H1 (cell line): ENCODE measurements at regions not wholly inside any gene's neighbourhood (a gene's known extent, or its start where the extent isn't known, plus 50 kb on each side); places are given as distances from the start of the nearest gene placed in this dataset.

Experiments used
- CTCF ChIA-PET: fragments of 300-600 bp; sonication (Branson Sonifier 250); formaldehyde crosslinking; loops from one replicate; lab custom pipeline; 2021; ENCODE audit not compliant: partially characterized antibody; lab: Charles Lee
- POLR2A ChIA-PET: fragments of 300-600 bp; sonication (Branson Sonifier 250); formaldehyde crosslinking; loops from one replicate; lab custom pipeline; 2021; ENCODE audit warnings: inconsistent platforms; ENCODE audit not compliant: partially characterized antibody; lab: Charles Lee
- DNase-seq, 2 experiments: peaks; one replicate each; pipeline versions ENCODE4 v3.0.0 to v3.0.0-alpha.2; 2010 to 2022; ENCODE audit warnings: low spot score in 2 of 2, low read depth in 1 of 2, mixed read lengths in 1 of 2
- FAIRE-seq: peaks from 2 replicates; lab custom pipeline; 2011; peaks lifted over from hg19 to GRCh38; lab: Jason Lieb, UNC
- H2AFZ ChIP-seq: 2 replicates; pipeline ENCODE4 v1.8.1; 2012; ENCODE audit warnings: low read length, inconsistent platforms
- H2AK5ac ChIP-seq: 2 replicates; pipeline ENCODE4 v1.6.1; 2013; ENCODE audit warnings: low read depth, low read length
- H2BK120ac ChIP-seq: replicated peaks from 2 replicates; pipeline ENCODE3; 2013; ENCODE audit warnings: low read depth, low read length, inconsistent platforms
- H2BK12ac ChIP-seq: 2 replicates; pipeline ENCODE4 v1.6.1; 2013; ENCODE audit warnings: low read depth, low read length
- H2BK15ac ChIP-seq: 2 replicates; pipeline ENCODE4 v1.6.1; 2013; ENCODE audit warnings: low read length
- H2BK20ac ChIP-seq: 2 replicates; pipeline ENCODE4 v1.6.1; 2013; ENCODE audit warnings: low read length
- H2BK5ac ChIP-seq: 2 replicates; pipeline ENCODE4 v1.6.1; 2013; ENCODE audit warnings: low read depth, low read length
- H3K14ac ChIP-seq: 2 replicates; pipeline ENCODE4 v1.6.1; 2013; ENCODE audit warnings: inconsistent platforms; ENCODE audit not compliant: insufficient read length
- H3K18ac ChIP-seq: 2 replicates; pipeline ENCODE4 v1.6.1; 2013; ENCODE audit warnings: low read length; ENCODE audit errors: extremely low read depth
- H3K23ac ChIP-seq: 2 replicates; pipeline ENCODE4 v1.6.1; 2013; ENCODE audit warnings: inconsistent platforms; ENCODE audit not compliant: insufficient read length
- H3K23me2 ChIP-seq: 2 replicates; pipeline ENCODE4 v1.6.1; 2013; ENCODE audit warnings: low read depth, low read length
- H3K27ac ChIP-seq: 2 replicates; pipeline ENCODE4 v1.6.1; 2011; ENCODE audit warnings: low read depth, low read length, inconsistent platforms
- H3K27me3 ChIP-seq, 4 experiments: replicated peaks in 1 of 4; 1 replicate in 1 of 4; 2 replicates in 3 of 4; pipeline versions ENCODE4 v1.6.1 to v1.8.1; 2011 to 2013; ENCODE audit warnings: low read length in 3 of 4, mild to moderate bottlenecking in 3 of 4, inconsistent platforms in 2 of 4, mixed read lengths in 2 of 4, moderate library complexity in 1 of 4; ENCODE audit not compliant: control insufficient read depth in 3 of 4, insufficient read depth in 3 of 4; ENCODE audit errors: extremely low read depth in 1 of 4
- H3K36me3 ChIP-seq, 4 experiments: 2 replicates each; pipeline versions ENCODE4 v1.6.1 to v1.8.1; 2011 to 2013; ENCODE audit warnings: mild to moderate bottlenecking in 4 of 4, low read length in 3 of 4, moderate library complexity in 2 of 4, control low read depth in 1 of 4, inconsistent platforms in 1 of 4; ENCODE audit not compliant: insufficient read depth in 4 of 4, control insufficient read depth in 2 of 4
- H3K4ac ChIP-seq: replicated peaks from 2 replicates; pipeline ENCODE3; 2013; ENCODE audit warnings: low read length, low read depth, mixed read lengths, inconsistent platforms; ENCODE audit not compliant: insufficient read length
- H3K4me1 ChIP-seq, 4 experiments: replicated peaks in 1 of 4; 1 replicate in 1 of 4; 2 replicates in 3 of 4; pipeline versions ENCODE4 v1.6.1 to v1.8.1; 2011 to 2013; ENCODE audit warnings: low read length in 3 of 4, inconsistent platforms in 2 of 4, mixed read lengths in 1 of 4; ENCODE audit not compliant: insufficient read depth in 4 of 4, control insufficient read depth in 3 of 4
- H3K4me2 ChIP-seq, 2 experiments: 2 replicates each; pipeline versions ENCODE4 v1.6.1 to v1.8.1; 2011 to 2013; ENCODE audit warnings: low read depth in 2 of 2, low read length in 2 of 2, control low read depth in 1 of 2, inconsistent platforms in 1 of 2, mild to moderate bottlenecking in 1 of 2; ENCODE audit not compliant: insufficient read depth in 1 of 2
- H3K4me3 ChIP-seq, 4 experiments: fragments of 200-600, 300-600 bp in 1 of 4; sonication (generic), shearing (Covaris generic), sonication (Bioruptor Twin) in 1 of 4; 2 replicates each; pipeline versions ENCODE4 v1.5.1 to v1.8.1; 2011 to 2016; ENCODE audit warnings: low read length in 4 of 4, low read depth in 3 of 4, control low read depth in 2 of 4, inconsistent platforms in 2 of 4, mild to moderate bottlenecking in 2 of 4, mixed read lengths in 1 of 4, moderate library complexity in 1 of 4; ENCODE audit not compliant: insufficient read depth in 2 of 4; ENCODE audit errors: extremely low read depth in 1 of 4
- H3K56ac ChIP-seq: replicated peaks from 2 replicates; pipeline ENCODE3; 2013; ENCODE audit warnings: low read depth, mild to moderate bottlenecking, mixed read lengths, low read length, inconsistent platforms; ENCODE audit not compliant: insufficient read length
- H3K79me1 ChIP-seq: 2 replicates; pipeline ENCODE4 v1.6.1; 2013; ENCODE audit warnings: low read depth, low read length, control low read depth
- H3K79me2 ChIP-seq, 2 experiments: 2 replicates each; pipeline versions ENCODE4 v1.6.1 to v1.8.1; 2012 to 2013; ENCODE audit warnings: low read length in 2 of 2, mild to moderate bottlenecking in 2 of 2, inconsistent platforms in 1 of 2; ENCODE audit not compliant: insufficient read depth in 2 of 2, control insufficient read depth in 1 of 2
- H3K9ac ChIP-seq, 4 experiments: replicated peaks in 1 of 4; 1 replicate in 1 of 4; 2 replicates in 3 of 4; pipeline versions ENCODE4 v1.6.1 to v1.8.1; 2011 to 2013; ENCODE audit warnings: low read depth in 3 of 4, low read length in 3 of 4, control low read depth in 2 of 4, mild to moderate bottlenecking in 2 of 4, moderate library complexity in 2 of 4, inconsistent platforms in 1 of 4; ENCODE audit errors: extremely low read depth in 1 of 4
- H3K9me3 ChIP-seq, 2 experiments: 2 replicates each; pipeline versions ENCODE4 v1.6.1 to v1.8.1; 2012 to 2013; ENCODE audit warnings: mild to moderate bottlenecking in 2 of 2, moderate library complexity in 2 of 2, control low read depth in 1 of 2, inconsistent platforms in 1 of 2, low read depth in 1 of 2, low read length in 1 of 2, mixed read lengths in 1 of 2; ENCODE audit not compliant: insufficient read depth in 2 of 2
- H4K20me1 ChIP-seq, 2 experiments: replicated peaks in 1 of 2; 2 replicates each; pipeline versions ENCODE3 to v1.8.1; 2011 to 2013; ENCODE audit warnings: inconsistent platforms in 2 of 2, low read length in 2 of 2, mild to moderate bottlenecking in 1 of 2; ENCODE audit not compliant: insufficient read depth in 2 of 2, control insufficient read depth in 1 of 2
- H4K5ac ChIP-seq: 2 replicates; pipeline ENCODE4 v1.6.1; 2013; ENCODE audit warnings: low read length, low read depth, mixed read lengths, inconsistent platforms; ENCODE audit not compliant: insufficient read length
- H4K8ac ChIP-seq: 2 replicates; pipeline ENCODE4 v1.8.0; 2013; ENCODE audit warnings: mild to moderate bottlenecking, moderate library complexity, low read length, inconsistent platforms; ENCODE audit not compliant: insufficient read depth; ENCODE audit errors: extremely low read depth
- H4K91ac ChIP-seq: replicated peaks from 2 replicates; pipeline ENCODE3; 2013; ENCODE audit warnings: low read length, mixed read lengths, inconsistent platforms; ENCODE audit not compliant: insufficient read length
- BACH1 ChIP-seq: IDR thresholded peaks from 2 replicates; pipeline ENCODE4 v1.6.1; 2012; ENCODE audit warnings: low read length, improper control_type of control experiment
- JUN ChIP-seq: IDR thresholded peaks from 2 replicates; pipeline ENCODE4 v1.6.1; 2011; ENCODE audit warnings: low read depth, mild to moderate bottlenecking, improper control_type of control experiment, low read length
- JUND ChIP-seq: IDR thresholded peaks from 2 replicates; pipeline ENCODE4 v1.6.1; 2011; ENCODE audit warnings: mild to moderate bottlenecking, improper control_type of control experiment, low read length
- WGBS, 2 experiments: shearing (Covaris generic) in 1 of 2; methylation state at CpG; one replicate each; pipeline versions ENCODE4 v1.1.6 to v1.1.7; 2013 to 2015; ENCODE audit warnings: low lambda C conversion rate in 2 of 2, mixed read lengths in 2 of 2, inconsistent platforms in 1 of 2, low coverage in 1 of 2, missing lambda C conversion rate in 1 of 2; ENCODE audit not compliant: insufficient replicate concordance in 2 of 2, insufficient coverage in 1 of 2, insufficient read length in 1 of 2; ENCODE audit errors: extremely low coverage in 1 of 2, missing lambda C conversion rate in 1 of 2; 5-methylcytosine and 5-hydroxymethylcytosine counted together

- CTCF ChIA-PET = no interaction called here
- no peak overlapping the region for H2BK12ac ChIP-seq
- no peak overlapping the region for H2BK15ac ChIP-seq
- no peak overlapping the region for H3K9ac ChIP-seq
- H3K36me3 ChIP-seq = no peaks in the 10 kb centered on the region
- FAIRE-seq = no peak
- no peak overlapping the region for H3K56ac ChIP-seq
- 45% methylated on average over 1 of the region's 1 CpG; no CpG with 5 or more reads in 1 of the 2 experiments for WGBS, 2 experiments
- peaks cover 0 to 5% (median 2%) of the 10 kb centered on the region in 4 experiments; a peak in 2 of 7 replicates for H3K4me1 ChIP-seq
- no peaks in the 10 kb centered on the region for H3K27me3 ChIP-seq
- H4K20me1 ChIP-seq = no peaks in the 10 kb centered on the region
- no peak overlapping the region for H3K23ac ChIP-seq
- H4K91ac ChIP-seq = no peak overlapping the region
- H3K9me3 ChIP-seq = no peaks in the 10 kb centered on the region
- no peak overlapping the region for H2AK5ac ChIP-seq
- H2BK120ac ChIP-seq = no peak overlapping the region
- H3K23me2 ChIP-seq = no peaks in the 10 kb centered on the region
- no peaks in the 10 kb centered on the region for H3K79me2 ChIP-seq
- no peak overlapping the region; the same call in 1 of the 2 replicates for H2BK5ac ChIP-seq
- peak overlapping the region; percentile 4; the same call in 1 of the 2 replicates for H2AFZ ChIP-seq
- 0 out of 4 replicates have a peak overlapping the region, but pooled peaks of 1 of the 2 experiments have one; percentile 42 for H3K4me2 ChIP-seq
- no peak overlapping the region for H3K27ac ChIP-seq
- no peak overlapping the region for H2BK20ac ChIP-seq
- H3K79me1 ChIP-seq = no peaks in the 10 kb centered on the region
- no peak overlapping the region for H4K8ac ChIP-seq
- no peak overlapping the region for H4K5ac ChIP-seq
- POLR2A ChIA-PET = no interaction called here
- no peak overlapping the region for H3K4ac ChIP-seq
- H3K4me3 ChIP-seq = peak overlapping the region in 1 of 4 experiments; percentile 21; a peak in 1 of 8 replicates
- DNase-seq = peak in 1 of 2 experiments; percentile 17
- TF ChIP-seq BACH1 = no peak
- TF ChIP-seq JUN = peak; percentile 68; the same call in 1 of the 2 replicates
- peak; percentile 63; the same call in 1 of the 2 replicates for TF ChIP-seq JUND
- no peak overlapping the region for H3K18ac ChIP-seq
- no peak overlapping the region for H3K14ac ChIP-seq
Observed at GRCh38 chr21:27026501-27026900, 59.6 kb upstream of the ADAMTS5 start.
